IPS-11a (cell line): ENCODE measurements at regions not wholly inside any gene's neighbourhood (a gene's known extent, or its start where the extent isn't known, plus 50 kb on each side); places are given as distances from the start of the nearest gene placed in this dataset.

Experiments
- H3K4me3 ChIP-seq: one replicate; pipeline ENCODE4 v1.5.1; 2013; ENCODE audit warnings: low read depth, low read length, control low read depth

GRCh38 chr14:85412756-85413155 lies 117.2 kb upstream of the FLRT2 start:
- H3K4me3 ChIP-seq = no peak overlapping the region

- H3K4me3 ChIP-seq = no peak overlapping the region
Observed at GRCh38 chr14:85413836-85414526, 116.0 kb upstream of the FLRT2 start.

GRCh38 chr14:85415015-85415712 lies 114.8 kb upstream of the FLRT2 start:
- no peak overlapping the region for H3K4me3 ChIP-seq

GRCh38 chr14:85416771-85417170 lies 113.2 kb upstream of the FLRT2 start:
- no peak overlapping the region for H3K4me3 ChIP-seq

GRCh38 chr14:85417396-85417795 lies 112.5 kb upstream of the FLRT2 start:
- H3K4me3 ChIP-seq = no peak overlapping the region

- H3K4me3 ChIP-seq = no peak overlapping the region
Observed at GRCh38 chr14:85418721-85419120, 111.2 kb upstream of the FLRT2 start.

- no peak overlapping the region for H3K4me3 ChIP-seq
Observed at GRCh38 chr14:85420278-85420677, 109.7 kb upstream of the FLRT2 start.

- H3K4me3 ChIP-seq = no peak overlapping the region
Observed at GRCh38 chr14:85420707-85421106, 109.2 kb upstream of the FLRT2 start.

- no peak overlapping the region for H3K4me3 ChIP-seq
Observed at GRCh38 chr14:85421186-85421877, 108.6 kb upstream of the FLRT2 start.

- H3K4me3 ChIP-seq = no peak overlapping the region
Observed at GRCh38 chr14:85423889-85424288, 106.1 kb upstream of the FLRT2 start.

GRCh38 chr14:85425507-85425906 lies 104.4 kb upstream of the FLRT2 start:
- no peak overlapping the region for H3K4me3 ChIP-seq

GRCh38 chr14:85426068-85426935 lies 103.6 kb upstream of the FLRT2 start:
- H3K4me3 ChIP-seq = no peak overlapping the region

GRCh38 chr14:85428926-85429325 lies 101.0 kb upstream of the FLRT2 start:
- no peak overlapping the region for H3K4me3 ChIP-seq

GRCh38 chr14:85437148-85437547 lies 92.8 kb upstream of the FLRT2 start:
- no peak overlapping the region for H3K4me3 ChIP-seq

GRCh38 chr14:85438001-85438400 lies 91.9 kb upstream of the FLRT2 start:
- no peak overlapping the region for H3K4me3 ChIP-seq

- no peak overlapping the region for H3K4me3 ChIP-seq
Observed at GRCh38 chr14:85438481-85438942, 91.4 kb upstream of the FLRT2 start.

- no peak overlapping the region for H3K4me3 ChIP-seq
Observed at GRCh38 chr14:85439696-85440328, 90.1 kb upstream of the FLRT2 start.

GRCh38 chr14:85441909-85442643 lies 87.9 kb upstream of the FLRT2 start:
- H3K4me3 ChIP-seq = no peak overlapping the region

GRCh38 chr14:85442996-85443395 lies 86.9 kb upstream of the FLRT2 start:
- H3K4me3 ChIP-seq = no peak overlapping the region

- H3K4me3 ChIP-seq = no peak overlapping the region
Observed at GRCh38 chr14:85444635-85445034, 85.3 kb upstream of the FLRT2 start.
